ENCODE measurements at regions not wholly inside any gene's neighbourhood (a gene's known extent, or its start where the extent isn't known, plus 50 kb on each side); places are given as distances from the start of the nearest gene placed in this dataset.

DNA sequence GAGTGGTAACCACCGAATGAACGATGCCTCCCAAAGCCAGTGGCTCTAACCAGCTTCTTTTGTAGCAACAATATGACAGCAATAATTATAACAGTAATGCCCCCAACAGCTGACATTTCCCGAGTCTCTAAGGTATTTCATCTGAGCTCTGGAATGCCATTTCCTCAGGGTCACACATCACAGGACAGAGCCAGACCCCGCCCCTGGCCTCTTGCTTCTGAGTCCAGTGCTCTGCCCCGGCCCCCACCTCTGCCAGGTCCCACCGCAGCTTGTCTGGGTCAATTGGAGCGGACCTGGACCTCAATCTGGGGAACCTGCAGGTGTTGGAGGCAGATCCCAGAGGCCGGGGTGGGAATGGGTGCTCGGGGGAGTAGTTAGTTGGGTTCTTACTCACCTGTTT is 63.8 kb downstream of the IGLL1 start:
- H3K4me2 ChIP-seq (ENCODE audit: low read depth, low read length, poor library complexity, severe bottlenecking): no peak overlapping the region
- no peaks in the 10 kb centered on the region for H3K9me2 ChIP-seq (replicated peaks; ENCODE audit: insufficient read depth, low read length)
- no peak overlapping the region for H2AFZ ChIP-seq (ENCODE audit: low read depth, low read length, severe bottlenecking)
- H4K20me1 ChIP-seq (ENCODE audit: low read depth, low read length): no peaks in the 10 kb centered on the region
- H3F3A ChIP-seq (ENCODE audit: insufficient read depth): no peaks in the 10 kb centered on the region
- no peak for TF ChIP-seq CTCF (IDR thresholded peaks at IDR 0.05; ENCODE audit: insufficient read depth, low read length, poor library complexity, severe bottlenecking)
- TF ChIP-seq EZH2phosphoT487 (conservative IDR thresholded peaks at IDR 0.05; ENCODE audit: low read length): no peak
- no peak overlapping the region for H3K4me3 ChIP-seq (ENCODE audit: insufficient read depth, low read length, poor library complexity, severe bottlenecking)
- H3K36me3 ChIP-seq (ENCODE audit: low read length): no peaks in the 10 kb centered on the region
- no peak overlapping the region for H3K9ac ChIP-seq (ENCODE audit: low read length)
- no peaks in the 10 kb centered on the region for H3K79me2 ChIP-seq (ENCODE audit: insufficient read depth, low read length)
- H3K27me3 ChIP-seq (ENCODE audit: low read length): no peaks in the 10 kb centered on the region
- no peaks in the 10 kb centered on the region for H3K9me3 ChIP-seq (ENCODE audit: insufficient read depth, low read length)
- H3K27ac ChIP-seq (ENCODE audit: low read depth, low read length): no peak overlapping the region

- Histone ChIP-seq H3K27me3 (ENCODE audit: low read length) (no peaks in the 10 kb centered on the region), H3K9ac (ENCODE audit: low read length) (no peak overlapping the region), H3F3A (ENCODE audit: insufficient read depth) (no peaks in the 10 kb centered on the region), H3K79me2 (ENCODE audit: insufficient read depth, low read length) (no peaks in the 10 kb centered on the region), H3K4me2 (ENCODE audit: low read depth, low read length, poor library complexity, severe bottlenecking) (no peak overlapping the region), H3K36me3 (ENCODE audit: low read length) (no peaks in the 10 kb centered on the region), H2AFZ (ENCODE audit: low read depth, low read length, severe bottlenecking) (no peak overlapping the region), H4K20me1 (ENCODE audit: low read depth, low read length) (no peaks in the 10 kb centered on the region), H3K27ac (ENCODE audit: low read depth, low read length) (no peak overlapping the region), H3K9me2 (replicated peaks; ENCODE audit: insufficient read depth, low read length) (no peaks in the 10 kb centered on the region), H3K9me3 (ENCODE audit: insufficient read depth, low read length) (no peaks in the 10 kb centered on the region), H3K4me3 (ENCODE audit: insufficient read depth, low read length, poor library complexity, severe bottlenecking) (no peak overlapping the region)
- TF ChIP-seq CTCF (IDR thresholded peaks at IDR 0.05; ENCODE audit: insufficient read depth, low read length, poor library complexity, severe bottlenecking): no peak
- no peak for TF ChIP-seq EZH2phosphoT487 (conservative IDR thresholded peaks at IDR 0.05; ENCODE audit: low read length)
Measured at GRCh38 chr22:23514322-23515038, 65.6 kb downstream of the IGLL1 start.

- no peaks in the 10 kb centered on the region for H3K36me3 ChIP-seq (ENCODE audit: low read length)
- no peaks in the 10 kb centered on the region for H3K9me3 ChIP-seq (ENCODE audit: insufficient read depth, low read length)
- H3K4me2 ChIP-seq (ENCODE audit: low read depth, low read length, poor library complexity, severe bottlenecking): no peak overlapping the region
- no peaks in the 10 kb centered on the region for H4K20me1 ChIP-seq (ENCODE audit: low read depth, low read length)
- no peak overlapping the region for H3K4me3 ChIP-seq (ENCODE audit: insufficient read depth, low read length, poor library complexity, severe bottlenecking)
- no peaks in the 10 kb centered on the region for H3F3A ChIP-seq (ENCODE audit: insufficient read depth)
- H3K27ac ChIP-seq (ENCODE audit: low read depth, low read length): no peak overlapping the region
- no peak overlapping the region for H3K9ac ChIP-seq (ENCODE audit: low read length)
- H3K9me2 ChIP-seq (replicated peaks; ENCODE audit: insufficient read depth, low read length): no peaks in the 10 kb centered on the region
- TF ChIP-seq EZH2phosphoT487 (conservative IDR thresholded peaks at IDR 0.05; ENCODE audit: low read length) (no peak), CTCF (IDR thresholded peaks at IDR 0.05; ENCODE audit: insufficient read depth, low read length, poor library complexity, severe bottlenecking) (no peak)
- H3K79me2 ChIP-seq (ENCODE audit: insufficient read depth, low read length): no peaks in the 10 kb centered on the region
- H2AFZ ChIP-seq (ENCODE audit: low read depth, low read length, severe bottlenecking): no peak overlapping the region
- no peaks in the 10 kb centered on the region for H3K27me3 ChIP-seq (ENCODE audit: low read length)
Measured at GRCh38 chr22:23513705-23514104, 66.4 kb downstream of the IGLL1 start.
